ENCODE measurements at regions not wholly inside any gene's neighbourhood (a gene's known extent, or its start where the extent isn't known, plus 50 kb on each side); places are given as distances from the start of the nearest gene placed in this dataset.

- no peak for DNase-seq
Observed at GRCh38 chr15:38864122-38864521, 299.5 kb upstream of the RASGRP1 start.

DNA sequence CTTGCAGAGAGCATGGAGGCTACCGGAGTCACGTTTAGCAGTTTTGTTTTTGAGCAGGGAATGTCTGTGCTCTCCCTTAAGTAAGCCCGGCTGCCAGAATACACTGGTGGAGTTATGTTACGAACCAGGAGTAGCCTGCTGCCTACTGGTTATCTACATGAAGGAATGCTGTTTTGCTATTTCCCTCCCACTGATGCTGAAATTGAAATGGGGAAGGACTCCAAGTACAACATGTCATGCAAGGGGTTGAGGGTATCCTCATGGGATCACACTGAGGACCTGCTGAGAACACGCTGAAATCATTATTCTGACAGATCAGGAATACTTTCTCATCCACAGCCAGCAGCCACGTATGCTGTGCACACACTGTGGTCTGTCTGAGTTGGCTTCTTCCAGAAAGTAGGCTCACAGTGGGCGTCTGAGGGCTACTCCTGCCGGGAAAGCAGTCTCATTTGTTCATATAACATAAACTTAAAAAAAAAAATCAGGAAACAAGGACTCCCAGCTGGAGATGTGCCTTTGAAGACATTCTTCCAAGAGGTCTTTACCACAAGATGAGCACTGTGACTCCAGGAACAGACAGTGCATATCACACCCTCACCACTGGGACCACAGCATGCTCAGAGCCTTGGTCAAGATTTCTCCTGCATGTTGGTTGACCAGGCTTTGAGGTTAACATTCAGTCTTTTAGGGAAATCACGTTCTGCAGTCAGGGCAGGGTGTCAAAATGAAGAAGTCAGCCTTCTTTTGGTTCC lies 300.4 kb upstream of the RASGRP1 start:
- no peak for DNase-seq

GRCh38 chr15:38867556-38867955 lies 302.9 kb upstream of the RASGRP1 start:
- no peak for DNase-seq

GRCh38 chr15:38868326-38869114 lies 303.9 kb upstream of the RASGRP1 start:
- DNase-seq, result no peak

DNA sequence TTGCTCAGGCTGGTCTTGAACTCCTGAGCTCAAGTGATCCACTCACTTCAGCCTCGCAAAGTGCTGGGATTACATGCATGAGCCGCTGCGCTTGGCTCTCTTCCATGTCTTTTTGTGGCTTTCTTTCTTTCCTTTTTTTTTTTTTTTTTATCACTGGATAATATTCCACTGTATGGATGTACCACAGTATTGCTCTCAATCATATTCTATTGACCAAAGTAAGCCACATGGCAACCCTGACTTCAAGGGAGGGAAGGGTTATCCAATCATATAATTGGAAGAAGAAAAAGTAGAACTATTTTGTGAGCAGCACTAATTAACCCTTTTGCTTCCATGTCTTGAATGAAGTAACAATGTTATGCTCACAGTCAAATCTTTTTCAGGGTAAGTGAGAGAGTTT lies 307.0 kb upstream of the RASGRP1 start:
- no peak for DNase-seq

DNA sequence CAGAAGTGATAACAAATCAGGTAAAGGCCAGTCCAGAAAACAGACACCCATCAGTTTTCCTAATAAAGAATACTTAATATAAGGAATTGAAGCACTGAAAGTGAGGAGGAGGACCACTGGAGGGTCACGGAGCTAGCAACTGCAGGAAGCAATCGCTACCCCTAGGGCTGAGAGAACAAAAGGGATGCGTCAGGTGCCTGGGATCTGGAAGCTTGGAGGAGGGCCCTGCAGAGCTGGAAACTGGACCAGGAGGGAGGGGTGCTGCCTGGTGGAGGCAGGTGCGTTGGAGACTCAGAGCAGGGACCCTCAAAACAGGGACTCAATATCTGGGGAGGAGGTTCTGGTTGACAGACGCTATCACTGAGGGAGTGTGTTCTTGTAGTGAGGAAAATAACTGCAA lies 308.1 kb upstream of the RASGRP1 start:
- DNase-seq, result no peak

- no peak for DNase-seq
Observed at GRCh38 chr15:38873158-38873557, 308.5 kb upstream of the RASGRP1 start.

GRCh38 chr15:38874464-38874863 lies 309.9 kb upstream of the RASGRP1 start:
- no peak for DNase-seq

- DNase-seq, result no peak
Observed at GRCh38 chr15:38876211-38876610, 311.6 kb upstream of the RASGRP1 start.

DNA sequence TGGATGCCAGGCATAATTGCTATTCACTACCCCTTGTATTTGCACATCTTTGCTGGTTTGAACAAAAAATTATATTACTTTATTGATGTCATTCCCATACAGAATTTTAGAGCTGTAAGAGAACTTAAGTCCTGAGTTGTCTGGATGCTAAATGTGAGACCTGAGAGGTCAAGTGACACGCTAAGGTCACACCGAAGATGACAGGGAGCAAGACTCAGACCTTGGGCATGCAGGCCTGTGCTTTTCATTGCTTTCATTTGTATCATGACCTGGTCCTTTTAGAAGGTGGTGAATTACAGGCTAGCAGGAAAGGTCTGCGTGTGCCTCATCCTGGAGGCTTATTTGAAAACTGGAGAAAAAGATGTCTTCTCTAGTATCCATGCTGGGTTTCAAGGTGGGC lies 312.0 kb upstream of the RASGRP1 start:
- no peak for DNase-seq

- DNase-seq, result no peak
Observed at GRCh38 chr15:38877471-38877870, 312.9 kb upstream of the RASGRP1 start.

DNA sequence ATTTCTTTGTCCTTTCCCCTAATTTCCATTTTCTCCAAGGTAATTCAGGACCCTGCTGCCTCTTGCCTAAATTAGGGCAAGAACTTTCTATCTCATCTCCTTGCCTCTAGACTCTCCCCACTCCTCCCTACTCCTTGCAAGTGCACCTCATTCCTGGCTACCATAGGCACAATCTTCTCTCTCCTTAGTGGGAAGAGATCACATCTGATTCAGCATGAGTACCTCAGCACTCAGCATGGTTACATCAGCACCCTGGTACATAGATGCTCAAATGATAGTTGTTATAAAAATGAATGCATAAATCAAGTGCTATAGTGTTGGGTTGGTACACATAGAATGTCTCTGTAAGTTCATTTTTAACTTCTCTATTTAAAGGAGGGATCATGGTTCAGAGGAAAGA lies 313.4 kb upstream of the RASGRP1 start:
- DNase-seq, result no peak

DNA sequence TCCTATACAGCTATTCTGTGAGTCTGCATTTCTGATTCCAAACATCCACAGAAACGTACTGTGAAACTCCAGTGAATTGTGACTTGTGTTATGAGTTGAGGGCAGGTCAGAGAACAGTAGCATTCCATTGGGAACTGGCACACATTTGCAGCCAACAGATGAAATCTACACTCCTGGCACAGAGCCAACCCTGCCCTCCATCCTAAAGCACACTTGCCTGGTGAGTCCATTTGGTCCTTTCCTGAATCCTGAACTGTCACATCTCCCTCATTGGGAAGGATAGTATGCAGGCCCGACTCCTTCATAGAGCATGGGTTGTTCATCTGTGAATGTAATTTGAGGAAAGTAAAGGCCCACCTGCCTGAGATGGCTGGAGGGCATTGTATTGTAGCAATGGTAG lies 314.3 kb upstream of the RASGRP1 start:
- DNase-seq, result no peak

- no peak for DNase-seq
Observed at GRCh38 chr15:38879909-38880471, 315.4 kb upstream of the RASGRP1 start.

DNA sequence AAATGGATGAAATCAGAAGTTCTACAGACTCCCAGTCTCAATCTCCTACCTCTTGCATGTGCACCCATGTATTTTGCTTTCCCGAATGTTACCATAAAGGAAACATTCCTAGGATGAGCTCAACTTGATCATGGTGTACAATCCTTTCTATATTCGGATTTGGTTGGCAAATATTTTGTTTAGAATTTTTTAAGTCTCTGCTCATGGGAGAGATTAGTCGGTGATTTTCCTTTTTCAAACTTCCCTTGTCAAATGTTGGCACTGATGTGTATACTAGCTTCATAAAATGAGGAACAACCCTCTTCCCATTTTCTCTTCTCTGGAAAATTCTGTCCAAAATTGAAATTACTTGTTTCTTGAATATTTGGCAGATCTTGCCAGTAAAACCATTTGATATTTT lies 317.6 kb upstream of the RASGRP1 start:
- DNase-seq, result no peak

DNA sequence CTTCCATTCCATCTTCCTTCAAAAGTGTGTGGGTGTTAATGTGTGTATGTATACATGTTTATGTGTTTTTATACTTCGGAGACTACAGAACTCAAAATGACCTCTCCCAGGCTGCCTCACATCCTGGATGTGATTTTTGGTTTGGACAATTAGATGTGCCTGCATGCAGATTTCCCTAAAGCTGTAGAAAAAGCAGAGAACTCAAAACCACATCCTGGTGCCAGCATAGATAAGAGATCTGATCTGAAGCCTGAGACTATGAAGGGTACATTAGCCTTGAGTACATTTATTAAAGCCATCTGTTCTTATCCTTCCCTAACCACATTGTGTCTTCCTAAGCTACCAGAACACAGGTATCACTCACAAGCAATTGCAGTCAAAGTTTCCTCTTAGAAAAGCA lies 319.4 kb upstream of the RASGRP1 start:
- DNase-seq, result no peak

DNA sequence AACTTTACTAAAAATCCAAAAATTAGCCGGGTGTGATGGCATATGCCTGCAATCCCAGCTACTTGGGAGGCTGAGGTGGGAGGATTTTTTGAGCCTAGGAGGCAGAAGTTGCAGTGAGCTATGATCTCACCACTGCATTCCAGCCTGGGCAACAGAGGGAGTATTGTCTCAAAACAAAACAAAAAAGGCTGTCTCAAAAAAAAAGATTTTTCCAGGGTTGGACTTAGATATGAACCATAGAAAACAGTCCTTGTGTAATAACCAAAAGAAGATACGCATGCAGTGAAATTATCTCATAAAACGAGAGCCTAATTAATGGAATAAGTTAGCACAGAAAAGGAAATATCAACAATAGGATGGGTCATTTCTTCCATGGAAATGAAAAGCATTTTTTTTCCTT lies 320.4 kb upstream of the RASGRP1 start:
- no peak for DNase-seq

DNA sequence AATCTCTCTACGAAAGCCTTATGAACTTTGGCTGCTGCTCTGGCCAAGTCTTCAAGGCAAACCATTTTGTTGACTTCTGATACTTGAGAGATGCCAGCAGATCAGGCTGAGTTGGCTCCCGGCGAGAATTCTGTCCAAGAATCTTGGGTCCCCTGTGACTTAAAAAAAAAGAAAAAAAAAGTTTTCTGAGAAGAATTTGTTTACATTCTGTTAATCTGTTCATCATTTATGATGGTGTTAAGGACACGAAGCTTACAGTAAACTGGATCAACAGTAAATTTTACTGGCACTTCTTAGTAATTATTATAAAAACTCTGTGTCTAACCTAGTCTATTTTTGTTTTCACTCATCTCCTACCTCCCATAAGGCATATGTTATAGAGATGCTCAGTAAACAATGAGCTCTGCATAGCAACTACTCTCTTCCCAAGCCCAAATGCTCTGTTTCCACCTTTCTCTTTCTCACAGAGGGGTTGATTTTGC lies 320.9 kb upstream of the RASGRP1 start:
- DNase-seq, result no peak

DNA sequence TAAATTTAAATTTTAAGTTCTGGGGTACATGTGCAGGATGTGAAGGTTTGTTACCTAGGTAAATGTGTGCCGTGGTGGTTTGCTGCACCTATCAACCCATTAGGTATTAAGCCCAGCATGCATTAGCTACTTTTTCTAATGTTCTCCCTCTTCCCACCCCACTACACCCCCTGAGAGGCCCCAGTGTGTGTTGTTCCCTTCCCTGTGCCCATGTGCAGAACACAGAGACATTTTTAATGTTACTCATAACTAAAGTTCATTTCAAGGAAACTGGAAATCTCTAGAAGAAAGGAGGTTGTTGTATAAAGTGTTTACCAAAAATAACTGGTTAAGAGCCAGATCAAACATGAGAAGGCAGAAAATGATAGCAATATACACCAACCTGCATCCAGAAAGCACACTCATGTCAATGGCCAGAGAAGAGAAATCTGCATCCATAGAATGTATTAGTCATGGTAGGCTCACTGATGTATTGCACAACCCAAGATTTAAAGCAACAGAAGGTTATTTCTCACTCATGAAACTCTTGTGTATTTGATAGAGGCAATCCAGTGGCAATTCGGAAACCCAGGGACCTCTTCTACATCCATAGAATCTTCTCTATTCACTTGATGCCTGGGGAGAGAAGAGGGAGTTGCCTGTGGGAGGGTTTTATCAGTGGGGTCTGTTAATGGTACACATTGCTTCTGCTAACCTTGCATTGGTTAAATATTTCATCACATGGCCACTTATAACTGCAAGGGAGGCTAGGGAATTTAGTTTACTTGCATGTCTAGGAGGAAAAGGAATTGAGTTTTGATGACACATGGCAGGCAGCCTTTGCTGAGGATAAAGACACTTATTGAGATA lies 321.9 kb upstream of the RASGRP1 start:
- no peak for DNase-seq

DNA sequence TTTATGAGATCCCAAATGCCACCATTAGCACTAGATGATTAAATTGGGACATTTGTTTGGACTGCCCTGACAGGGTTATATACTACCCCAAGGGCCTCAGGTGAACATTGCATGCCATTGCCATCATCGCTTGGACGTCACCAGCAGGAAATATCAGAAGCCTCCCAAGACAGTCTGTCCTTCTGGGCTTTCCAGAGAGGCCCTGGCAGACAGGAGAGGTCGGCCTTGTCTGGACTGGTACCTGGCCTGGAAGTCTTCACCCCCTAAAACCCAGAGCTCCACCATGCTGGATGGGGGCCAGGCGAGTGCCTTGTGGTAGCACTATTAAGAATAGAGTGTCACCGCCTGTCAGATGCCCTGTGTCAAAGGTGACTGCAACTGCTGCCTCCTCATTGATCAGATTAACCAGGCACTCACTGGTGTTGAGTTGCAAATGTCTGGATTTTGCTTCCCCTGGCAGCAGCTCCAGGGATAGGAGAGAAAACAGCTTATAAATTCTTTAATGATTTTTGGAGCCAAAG lies 324.1 kb upstream of the RASGRP1 start:
- no peak for DNase-seq

DNA sequence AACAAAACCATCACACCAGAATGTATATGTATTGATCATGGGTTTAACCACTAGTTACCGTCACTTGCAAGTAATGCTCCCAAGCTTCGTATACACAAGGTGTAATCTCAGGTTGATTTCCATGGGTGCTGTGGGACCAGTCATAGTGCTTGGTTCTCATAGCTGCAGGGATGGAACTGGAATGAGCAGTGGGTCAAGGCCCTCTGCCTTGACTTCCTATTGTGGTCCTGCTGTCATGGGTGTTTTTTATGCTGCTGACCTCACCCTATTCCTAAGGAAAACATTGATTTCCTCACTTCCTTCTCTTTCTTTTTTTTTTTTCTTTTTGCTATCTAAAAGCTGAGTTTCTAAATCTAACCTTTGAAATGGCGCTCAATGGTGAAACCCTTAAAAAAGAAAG lies 325.6 kb upstream of the RASGRP1 start:
- DNase-seq, result no peak

- no peak for DNase-seq
Observed at GRCh38 chr15:38893925-38894242, 329.3 kb upstream of the RASGRP1 start.
